ENCODE measurements at regions not wholly inside any gene's neighbourhood (a gene's known extent, or its start where the extent isn't known, plus 50 kb on each side); places are given as distances from the start of the nearest gene placed in this dataset.

DNA sequence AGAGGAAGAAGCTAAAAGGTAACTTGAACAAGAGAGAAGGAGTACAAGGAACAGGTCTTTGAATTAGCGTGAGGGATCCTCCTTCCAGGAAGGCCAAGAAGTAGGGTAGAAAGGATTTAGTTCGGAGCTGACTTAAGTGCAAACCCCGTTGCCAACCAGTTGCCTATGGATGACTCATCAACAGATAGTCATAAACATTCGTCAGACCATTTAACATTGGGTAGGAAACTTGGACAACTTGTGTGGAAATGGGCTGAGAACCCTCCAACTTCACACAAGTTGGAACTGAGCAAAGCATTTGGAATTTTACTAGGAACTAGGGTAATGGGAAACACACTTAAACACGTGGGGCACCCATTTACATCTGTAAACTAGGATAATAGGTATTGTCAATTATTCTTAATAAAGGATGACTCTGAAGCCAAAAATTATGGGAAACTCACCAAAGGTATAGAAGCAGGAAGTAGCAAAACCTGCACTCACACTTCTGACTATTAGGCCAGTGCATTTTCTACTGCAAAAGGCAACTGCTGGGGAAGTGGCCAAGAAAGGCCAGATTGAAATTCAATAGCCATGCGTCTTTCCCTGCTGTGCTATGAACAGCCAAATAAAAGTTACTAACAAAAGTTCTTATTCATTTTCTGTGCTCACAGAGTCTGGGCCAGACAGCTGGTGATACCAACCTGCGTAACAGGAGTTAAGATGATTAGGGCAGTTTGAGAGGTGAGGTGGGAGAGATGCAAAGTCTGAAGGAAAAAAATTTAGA is 174.5 kb upstream of the TMC3 start:
- H3K4me3 ChIP-seq (ENCODE audit: low read depth, low read length) = no peak overlapping the region
- TF ChIP-seq, protein P1, sequence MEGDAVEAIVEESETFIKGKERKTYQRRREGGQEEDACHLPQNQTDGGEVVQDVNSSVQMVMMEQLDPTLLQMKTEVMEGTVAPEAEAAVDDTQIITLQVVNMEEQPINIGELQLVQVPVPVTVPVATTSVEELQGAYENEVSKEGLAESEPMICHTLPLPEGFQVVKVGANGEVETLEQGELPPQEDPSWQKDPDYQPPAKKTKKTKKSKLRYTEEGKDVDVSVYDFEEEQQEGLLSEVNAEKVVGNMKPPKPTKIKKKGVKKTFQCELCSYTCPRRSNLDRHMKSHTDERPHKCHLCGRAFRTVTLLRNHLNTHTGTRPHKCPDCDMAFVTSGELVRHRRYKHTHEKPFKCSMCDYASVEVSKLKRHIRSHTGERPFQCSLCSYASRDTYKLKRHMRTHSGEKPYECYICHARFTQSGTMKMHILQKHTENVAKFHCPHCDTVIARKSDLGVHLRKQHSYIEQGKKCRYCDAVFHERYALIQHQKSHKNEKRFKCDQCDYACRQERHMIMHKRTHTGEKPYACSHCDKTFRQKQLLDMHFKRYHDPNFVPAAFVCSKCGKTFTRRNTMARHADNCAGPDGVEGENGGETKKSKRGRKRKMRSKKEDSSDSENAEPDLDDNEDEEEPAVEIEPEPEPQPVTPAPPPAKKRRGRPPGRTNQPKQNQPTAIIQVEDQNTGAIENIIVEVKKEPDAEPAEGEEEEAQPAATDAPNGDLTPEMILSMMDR (IDR thresholded peaks at IDR 0.05; ENCODE audit: low read depth, low read length) = no peak
- TF ChIP-seq, protein P2, sequence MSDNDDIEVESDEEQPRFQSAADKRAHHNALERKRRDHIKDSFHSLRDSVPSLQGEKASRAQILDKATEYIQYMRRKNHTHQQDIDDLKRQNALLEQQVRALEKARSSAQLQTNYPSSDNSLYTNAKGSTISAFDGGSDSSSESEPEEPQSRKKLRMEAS (IDR thresholded peaks at IDR 0.05; ENCODE audit: low read depth, low read length) = no peak
- TF ChIP-seq POLR2A (IDR thresholded peaks at IDR 0.05; ENCODE audit: extremely low read depth, insufficient read length) = no peak
- no peak for TF ChIP-seq MYC (IDR thresholded peaks at IDR 0.05; ENCODE audit: low read depth, low read length)
- no peak for DNase-seq (ENCODE audit: low read depth)

DNA sequence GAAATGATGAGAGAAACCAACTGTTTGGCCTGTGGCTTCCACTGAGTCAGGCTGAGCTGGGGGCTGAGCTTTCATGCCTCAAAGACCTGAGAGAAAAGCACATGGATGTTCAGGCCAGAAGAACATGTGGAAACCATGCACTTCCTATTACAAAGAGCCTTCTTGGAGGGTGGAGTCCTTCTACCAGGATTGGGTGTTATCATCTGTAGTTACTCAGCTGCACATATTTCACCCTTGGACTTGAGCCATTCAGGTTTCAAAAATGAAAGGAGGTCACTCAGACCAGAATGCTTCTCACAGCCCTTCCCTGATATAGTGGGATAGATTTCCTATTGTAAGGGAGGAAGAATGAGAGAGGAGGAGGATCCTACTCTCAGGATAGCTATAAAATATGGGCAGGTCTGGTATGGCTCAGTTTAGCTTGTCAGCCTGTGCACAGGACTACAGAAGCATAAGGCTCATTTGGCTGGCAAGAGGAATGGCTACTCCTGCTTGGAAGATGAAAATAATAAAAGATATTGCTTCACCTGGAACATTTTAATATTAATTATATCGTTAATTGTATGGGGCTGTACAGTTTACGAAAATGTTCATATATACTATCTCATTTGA is 173.6 kb upstream of the TMC3 start:
- DNase-seq (ENCODE audit: low read depth) = no peak
- TF ChIP-seq MYC (IDR thresholded peaks at IDR 0.05; ENCODE audit: low read depth, low read length) = no peak
- TF ChIP-seq, protein P1 (IDR thresholded peaks at IDR 0.05; ENCODE audit: low read depth, low read length) = no peak
- no peak for TF ChIP-seq POLR2A (IDR thresholded peaks at IDR 0.05; ENCODE audit: extremely low read depth, insufficient read length)
- TF ChIP-seq, protein P2 (IDR thresholded peaks at IDR 0.05; ENCODE audit: low read depth, low read length) = no peak
- no peak overlapping the region for H3K4me3 ChIP-seq (ENCODE audit: low read depth, low read length)

DNA sequence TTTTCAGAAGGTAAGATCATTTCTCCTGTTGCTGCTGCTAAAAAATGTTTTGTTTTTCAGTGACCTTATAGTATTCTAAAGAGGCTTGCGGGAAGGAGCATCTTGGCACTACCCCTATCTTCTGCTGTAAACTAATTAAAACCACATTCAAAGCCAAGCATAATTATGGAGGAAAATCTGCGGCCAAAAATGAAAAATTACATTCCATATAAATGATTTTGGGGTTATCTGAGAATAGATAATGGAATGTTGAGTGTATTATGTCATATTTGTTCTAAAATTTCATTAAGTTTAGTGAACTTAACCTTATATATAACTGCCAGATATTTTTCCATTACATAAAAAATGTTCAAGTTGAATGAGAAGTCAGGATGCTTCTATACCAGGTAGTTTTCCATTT is 170.4 kb upstream of the TMC3 start:
- no peak for DNase-seq (ENCODE audit: low read depth)
- no peak overlapping the region for H3K4me3 ChIP-seq (ENCODE audit: low read depth, low read length)
- TF ChIP-seq, protein P1 (IDR thresholded peaks at IDR 0.05; ENCODE audit: low read depth, low read length) = no peak
- no peak for TF ChIP-seq MYC (IDR thresholded peaks at IDR 0.05; ENCODE audit: low read depth, low read length)

DNA sequence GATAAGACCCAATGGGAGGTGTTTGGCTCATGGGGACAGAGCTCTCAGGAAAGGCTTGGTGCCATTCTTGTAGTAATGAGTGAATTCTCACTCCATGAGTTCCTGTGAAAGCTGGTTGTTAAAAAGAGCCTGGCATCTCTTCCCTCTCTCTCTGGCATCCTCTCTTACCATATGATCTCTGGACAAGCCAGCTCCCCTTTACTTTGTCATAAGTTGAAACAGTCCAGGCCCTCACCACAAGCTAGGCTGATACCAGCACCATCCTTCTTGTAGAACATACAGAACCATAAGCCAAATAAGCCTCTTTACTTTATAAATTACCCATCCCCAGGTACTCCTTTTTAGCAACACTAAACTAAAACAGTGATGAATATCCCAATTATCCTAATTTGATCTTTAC is 166.9 kb upstream of the TMC3 start:
- H3K4me3 ChIP-seq (ENCODE audit: low read depth, low read length) = no peak overlapping the region
- TF ChIP-seq, protein P2 (IDR thresholded peaks at IDR 0.05; ENCODE audit: low read depth, low read length) = no peak
- TF ChIP-seq, protein P1 (IDR thresholded peaks at IDR 0.05; ENCODE audit: low read depth, low read length) = no peak
- TF ChIP-seq POLR2A (IDR thresholded peaks at IDR 0.05; ENCODE audit: extremely low read depth, insufficient read length) (no peak), MYC (IDR thresholded peaks at IDR 0.05; ENCODE audit: low read depth, low read length) (no peak)
- DNase-seq (ENCODE audit: low read depth) = no peak

DNA sequence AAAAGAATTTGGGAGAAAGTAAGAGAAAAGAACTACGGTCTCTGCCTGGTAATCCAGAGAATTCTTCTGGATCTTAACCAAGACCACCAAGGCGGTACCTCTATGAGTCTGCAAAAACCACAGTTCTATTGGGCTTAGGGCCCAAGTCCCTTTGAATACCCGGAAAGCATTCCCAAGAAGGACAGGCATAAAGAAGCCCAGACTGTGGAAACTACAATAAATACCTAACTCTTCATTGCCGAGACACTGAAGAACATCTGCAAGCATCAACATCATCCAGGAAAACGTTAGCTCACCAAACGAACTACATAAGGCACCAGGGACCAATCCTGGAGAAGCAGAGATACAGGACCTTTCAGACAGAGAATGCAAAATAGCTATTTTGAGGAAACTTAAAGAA is 162.3 kb upstream of the TMC3 start:
- no peak for DNase-seq (ENCODE audit: low read depth)
- TF ChIP-seq, protein P1 (IDR thresholded peaks at IDR 0.05; ENCODE audit: low read depth, low read length) = no peak
- TF ChIP-seq MYC (IDR thresholded peaks at IDR 0.05; ENCODE audit: low read depth, low read length) (no peak), POLR2A (IDR thresholded peaks at IDR 0.05; ENCODE audit: extremely low read depth, insufficient read length) (no peak)
- TF ChIP-seq, protein P2 (IDR thresholded peaks at IDR 0.05; ENCODE audit: low read depth, low read length) = no peak
- H3K4me3 ChIP-seq (ENCODE audit: low read depth, low read length) = no peak overlapping the region

All from NB4 (cell line).